CD4-positive, alpha-beta T cell treated with Interleukin-21 for 1 hour (primary cell): ENCODE measurements at regions not wholly inside any gene's neighbourhood (a gene's known extent, or its start where the extent isn't known, plus 50 kb on each side); places are given as distances from the start of the nearest gene placed in this dataset.
"Not testable (repeated sequence)": the region's sequence is repeated elsewhere in the genome, so short reads cannot be mapped to it uniquely, and the experiment has no call there.

Source experiments
- DNase-seq: peaks from one replicate; pipeline ENCODE4 v3.0.0-alpha.2; 2020

GRCh38 chr2:51795248-51795888 lies 763.4 kb upstream of the NRXN1 start:
- no peak for DNase-seq

DNA sequence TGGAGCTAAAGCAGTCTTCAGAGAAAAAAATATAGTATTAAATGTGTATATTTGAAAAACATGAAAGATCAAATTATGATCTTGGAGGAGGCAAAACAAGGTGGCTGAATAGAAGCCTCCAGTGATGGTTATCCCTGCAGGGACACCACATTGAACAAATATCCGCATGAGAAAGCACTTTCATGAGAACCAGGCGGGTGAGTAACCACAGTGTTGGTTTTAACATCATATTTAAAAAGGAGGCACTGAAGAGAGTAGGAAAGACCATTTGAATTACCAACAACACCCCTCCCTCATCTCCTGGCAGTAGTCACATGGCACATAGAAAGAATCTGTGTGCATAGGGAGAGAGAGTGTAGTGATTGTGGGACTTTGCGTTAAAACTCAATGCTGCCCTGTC lies 759.6 kb upstream of the NRXN1 start:
- DNase-seq, result no peak

GRCh38 chr2:51790854-51791253 lies 758.9 kb upstream of the NRXN1 start:
- DNase-seq, result no peak

GRCh38 chr2:51789918-51790317 lies 758.0 kb upstream of the NRXN1 start:
- no peak for DNase-seq

DNA sequence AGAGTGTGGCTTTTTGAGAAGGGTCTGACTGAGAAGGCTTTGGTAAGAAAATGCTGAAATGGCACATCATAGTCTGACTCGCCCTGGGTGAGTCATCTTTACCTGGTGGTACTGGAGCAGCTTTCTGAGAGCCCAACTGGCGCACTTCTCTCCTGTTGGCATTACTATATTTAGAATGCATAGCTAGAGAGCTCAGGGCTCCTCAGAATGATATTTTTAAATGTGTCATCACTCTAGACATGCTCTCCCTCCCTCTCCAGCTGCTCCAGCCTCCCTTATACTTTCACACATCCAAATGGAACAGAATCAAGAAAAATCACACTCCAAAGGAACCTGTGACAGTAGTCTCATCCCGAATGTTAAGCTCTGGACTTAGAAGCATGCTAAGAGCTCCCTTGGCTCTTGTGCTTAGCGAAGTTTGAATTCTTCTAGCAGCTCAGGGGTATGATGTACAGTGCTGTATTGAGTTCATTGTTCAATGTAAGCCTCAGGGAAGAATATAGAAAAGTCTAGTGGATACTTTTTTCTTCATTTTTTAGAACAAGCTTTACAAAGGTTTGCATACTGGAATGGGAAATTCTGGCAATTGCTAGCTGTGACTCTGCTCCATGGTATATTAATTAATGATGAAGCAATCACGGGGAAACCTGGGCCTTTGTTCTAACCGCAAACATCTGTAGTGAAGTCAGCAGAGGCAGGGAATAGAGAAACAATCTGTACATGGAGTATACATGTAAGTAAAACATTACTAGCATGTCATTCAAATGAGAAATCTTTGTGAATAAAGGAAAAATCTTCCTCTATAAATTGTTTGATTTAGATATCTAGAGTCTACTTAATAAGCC lies 751.2 kb upstream of the NRXN1 start:
- no peak for DNase-seq

- DNase-seq, result no peak
Observed at GRCh38 chr2:51781691-51782090, 749.8 kb upstream of the NRXN1 start.

GRCh38 chr2:51780353-51780752 lies 748.4 kb upstream of the NRXN1 start:
- DNase-seq, result no peak

GRCh38 chr2:51779723-51780122 lies 747.8 kb upstream of the NRXN1 start:
- not testable (repeated sequence) for DNase-seq

DNA sequence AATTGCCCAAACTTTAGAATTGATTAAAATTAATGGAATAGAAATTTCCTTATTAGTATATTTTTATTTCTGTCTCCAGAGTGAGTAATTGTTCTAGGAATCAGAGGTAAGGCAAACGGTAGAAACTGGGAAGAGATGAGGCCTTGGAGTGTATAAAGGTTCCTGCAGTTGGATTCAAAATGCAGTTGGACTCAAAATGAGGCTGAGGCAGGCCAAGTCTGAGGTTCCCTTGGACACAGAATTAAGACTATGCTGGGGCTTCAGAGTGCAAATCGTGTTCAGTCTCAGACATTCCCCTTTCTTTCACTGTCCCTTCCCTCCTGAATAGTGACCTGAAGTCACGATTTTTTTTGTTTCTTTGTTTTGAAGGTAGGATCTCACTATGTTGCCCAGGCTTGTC lies 746.9 kb upstream of the NRXN1 start:
- no peak for DNase-seq

DNA sequence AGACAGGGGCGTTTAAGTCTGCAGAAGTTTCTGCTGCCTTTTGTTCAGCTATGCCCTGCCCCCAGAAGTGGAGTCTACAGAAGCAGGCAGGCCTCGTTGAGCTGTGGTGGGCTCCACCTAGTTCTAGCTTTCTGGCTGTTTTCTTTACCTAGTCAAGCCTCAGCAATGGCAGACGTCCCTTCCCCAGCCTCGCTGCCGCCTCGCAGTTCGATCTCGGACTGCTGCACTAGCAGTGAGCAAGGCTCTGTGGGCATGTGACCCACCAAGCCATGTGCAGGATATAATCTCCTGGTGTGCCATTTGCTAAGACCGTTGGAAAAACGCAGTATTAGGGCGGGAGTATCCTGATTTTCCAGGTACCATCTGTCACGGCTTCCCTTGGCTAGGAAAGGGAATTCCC lies 742.7 kb upstream of the NRXN1 start:
- not testable (repeated sequence) for DNase-seq

DNA sequence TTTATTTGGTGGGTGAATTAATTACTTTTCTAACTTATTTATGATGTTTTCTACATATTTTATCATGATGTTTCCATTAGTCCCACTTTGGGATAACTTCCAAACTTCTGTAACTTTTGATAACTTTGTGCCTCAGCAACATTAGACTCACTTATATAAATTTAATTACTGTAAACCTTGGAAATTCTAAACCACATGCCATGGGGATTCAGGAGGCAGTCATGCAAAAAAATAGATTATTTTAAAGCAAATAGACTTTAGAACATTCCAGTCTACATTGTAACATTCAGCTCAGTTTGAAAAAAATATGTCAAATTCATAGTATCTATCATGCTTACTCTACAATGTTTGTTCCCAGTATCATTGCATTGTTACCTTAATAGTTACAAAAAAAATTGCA lies 728.5 kb upstream of the NRXN1 start:
- no peak for DNase-seq

GRCh38 chr2:51758081-51758480 lies 726.1 kb upstream of the NRXN1 start:
- DNase-seq, result no peak

GRCh38 chr2:51734115-51734514 lies 702.2 kb upstream of the NRXN1 start:
- no peak for DNase-seq

DNA sequence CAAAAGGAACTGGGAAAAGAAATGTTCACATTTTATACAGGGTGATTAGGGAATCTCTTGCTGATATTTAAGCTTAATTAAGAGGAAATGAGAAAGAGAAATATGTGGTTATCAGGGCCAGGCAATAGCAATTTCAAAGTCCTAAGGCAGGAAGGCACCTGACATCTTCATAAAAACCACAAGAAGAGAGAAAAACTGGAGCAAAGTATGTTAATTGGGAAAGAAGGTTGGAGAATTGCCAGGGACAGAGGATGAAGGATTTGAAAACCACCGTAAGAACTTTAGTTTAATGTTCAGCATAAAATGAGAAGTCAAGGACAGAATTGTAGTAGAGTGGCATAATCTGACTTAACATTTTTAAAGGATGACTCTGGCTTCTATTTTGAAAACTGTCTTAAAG lies 691.8 kb upstream of the NRXN1 start:
- no peak for DNase-seq

GRCh38 chr2:51722311-51722710 lies 690.4 kb upstream of the NRXN1 start:
- DNase-seq, result no peak

- DNase-seq, result no peak
Observed at GRCh38 chr2:51720826-51721225, 688.9 kb upstream of the NRXN1 start.

GRCh38 chr2:51718881-51719280 lies 686.9 kb upstream of the NRXN1 start:
- DNase-seq, result no peak

GRCh38 chr2:51717312-51717711 lies 685.4 kb upstream of the NRXN1 start:
- no peak for DNase-seq

- no peak for DNase-seq
Observed at GRCh38 chr2:51711766-51712165, 679.8 kb upstream of the NRXN1 start.

GRCh38 chr2:51710222-51710621 lies 678.3 kb upstream of the NRXN1 start:
- no peak for DNase-seq

DNA sequence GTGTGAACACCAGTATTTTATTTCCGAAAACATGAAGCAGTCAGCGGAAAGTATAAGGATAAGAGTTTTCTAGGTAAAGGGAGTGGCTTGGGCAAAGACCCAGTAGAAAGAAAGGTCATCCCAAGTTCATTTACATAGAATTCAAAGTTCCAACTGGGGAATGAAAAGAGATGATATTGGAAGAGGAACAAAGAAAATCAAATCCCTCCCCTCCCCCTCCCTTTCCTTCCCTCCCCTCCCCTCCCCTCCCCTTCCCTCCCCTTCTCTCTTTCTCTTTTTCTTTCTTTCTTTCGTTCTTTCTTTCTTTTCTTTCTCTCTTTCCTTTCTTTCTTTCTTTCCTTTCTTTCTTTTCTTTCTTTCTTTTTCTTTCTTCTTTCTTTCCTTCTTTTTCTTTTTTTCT lies 675.7 kb upstream of the NRXN1 start:
- no peak for DNase-seq

GRCh38 chr2:51706220-51706619 lies 674.3 kb upstream of the NRXN1 start:
- DNase-seq, result no peak

DNA sequence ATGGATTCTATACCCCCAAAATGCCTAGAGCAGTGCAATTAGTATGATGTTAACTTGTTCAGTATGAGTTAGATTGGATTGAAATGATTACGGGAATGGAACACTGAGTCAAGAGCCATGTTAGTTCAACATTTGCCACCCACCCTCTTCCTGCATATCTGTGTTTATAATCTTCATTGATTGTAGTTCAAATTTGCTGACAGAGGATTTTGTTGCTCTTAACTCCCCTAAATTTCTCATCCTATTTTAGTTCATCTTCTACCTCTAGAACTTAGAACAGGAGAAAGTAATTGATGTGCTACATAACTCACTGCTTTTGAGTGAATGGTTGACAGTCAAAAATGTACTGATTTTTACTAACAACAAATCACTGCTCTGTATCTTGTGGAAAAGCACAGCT lies 673.5 kb upstream of the NRXN1 start:
- DNase-seq, result no peak

- no peak for DNase-seq
Observed at GRCh38 chr2:51698021-51698420, 666.1 kb upstream of the NRXN1 start.

GRCh38 chr2:51697095-51697494 lies 665.2 kb upstream of the NRXN1 start:
- DNase-seq, result no peak
